GM18909 (cell line): ENCODE measurements at regions not wholly inside any gene's neighbourhood (a gene's known extent, or its start where the extent isn't known, plus 50 kb on each side); places are given as distances from the start of the nearest gene placed in this dataset.

ENCODE experiments used
- ATAC-seq: cut with Tn5 transposase; IDR thresholded peaks from one replicate; pipeline ENCODE4 v1.9.1; 2021; ENCODE audit warnings: mild to moderate bottlenecking; ENCODE audit not compliant: unreplicated experiment, poor library complexity

- ATAC-seq = no peak
Observed at GRCh38 chr13:26456650-26457049, 100.8 kb upstream of the WASF3 start.

- ATAC-seq = no peak
Observed at GRCh38 chr13:26457212-26457611, 100.3 kb upstream of the WASF3 start.

GRCh38 chr13:26458196-26458749 lies 99.2 kb upstream of the WASF3 start:
- ATAC-seq = no peak

GRCh38 chr13:26459276-26460131 lies 98.0 kb upstream of the WASF3 start:
- ATAC-seq = no peak

- no peak for ATAC-seq
Observed at GRCh38 chr13:26460648-26461047, 96.8 kb upstream of the WASF3 start.

GRCh38 chr13:26463296-26463695 lies 94.2 kb upstream of the WASF3 start:
- no peak for ATAC-seq

- ATAC-seq = no peak
Observed at GRCh38 chr13:26463848-26464247, 93.6 kb upstream of the WASF3 start.

- no peak for ATAC-seq
Observed at GRCh38 chr13:26465514-26465913, 92.0 kb upstream of the WASF3 start.

GRCh38 chr13:26465954-26466353 lies 91.5 kb upstream of the WASF3 start:
- ATAC-seq = no peak

GRCh38 chr13:26468265-26468801 lies 89.2 kb upstream of the WASF3 start:
- no peak for ATAC-seq

GRCh38 chr13:26469602-26470001 lies 87.9 kb upstream of the WASF3 start:
- ATAC-seq = no peak

GRCh38 chr13:26471807-26472206 lies 85.7 kb upstream of the WASF3 start:
- ATAC-seq = no peak

GRCh38 chr13:26473571-26474230 lies 83.8 kb upstream of the WASF3 start:
- ATAC-seq = no peak

- ATAC-seq = no peak
Observed at GRCh38 chr13:26474286-26474685, 83.2 kb upstream of the WASF3 start.

- no peak for ATAC-seq
Observed at GRCh38 chr13:26475176-26476110, 82.0 kb upstream of the WASF3 start.

GRCh38 chr13:26476111-26476781 lies 81.2 kb upstream of the WASF3 start:
- no peak for ATAC-seq

GRCh38 chr13:26476782-26477142 lies 80.7 kb upstream of the WASF3 start:
- ATAC-seq = no peak

- ATAC-seq = no peak
Observed at GRCh38 chr13:26477681-26478080, 79.8 kb upstream of the WASF3 start.

- no peak for ATAC-seq
Observed at GRCh38 chr13:26480246-26480855, 77.1 kb upstream of the WASF3 start.
